HG02798 (cell line): ENCODE measurements at regions not wholly inside any gene's neighbourhood (a gene's known extent, or its start where the extent isn't known, plus 50 kb on each side); places are given as distances from the start of the nearest gene placed in this dataset.

ENCODE experiments used
- ATAC-seq: cut with Tn5 transposase; IDR thresholded peaks from one replicate; pipeline ENCODE4 v1.9.1; 2021; ENCODE audit warnings: mild to moderate bottlenecking; ENCODE audit not compliant: unreplicated experiment, poor library complexity

GRCh38 chr10:78970261-78970660, 98.5 kb upstream of the ZMIZ1 start:
- no peak for ATAC-seq

- ATAC-seq, result no peak
These were observed 97.6 kb upstream of the ZMIZ1 start for GRCh38 chr10:78971094-78971682.

- no peak for ATAC-seq
These were observed 96.4 kb upstream of the ZMIZ1 start for GRCh38 chr10:78972160-78972946.

- ATAC-seq, result peak; percentile 87
These were observed 95.5 kb upstream of the ZMIZ1 start for GRCh38 chr10:78972947-78973900.

- peak; percentile 39 for ATAC-seq
These were observed 94.7 kb upstream of the ZMIZ1 start for GRCh38 chr10:78973901-78974616.

GRCh38 chr10:78974617-78975317, 94.0 kb upstream of the ZMIZ1 start:
- no peak for ATAC-seq

GRCh38 chr10:78975926-78976325, 92.8 kb upstream of the ZMIZ1 start:
- no peak for ATAC-seq

GRCh38 chr10:78976825-78977755, 91.7 kb upstream of the ZMIZ1 start:
- ATAC-seq, result no peak

- no peak for ATAC-seq
These were observed 88.8 kb upstream of the ZMIZ1 start for GRCh38 chr10:78979938-78980337.

GRCh38 chr10:78980354-78980753, 88.4 kb upstream of the ZMIZ1 start:
- no peak for ATAC-seq

GRCh38 chr10:78980815-78981214, 88.0 kb upstream of the ZMIZ1 start:
- ATAC-seq, result no peak

- peak; percentile 61 for ATAC-seq
These were observed 87.4 kb upstream of the ZMIZ1 start for GRCh38 chr10:78981257-78981969.

- ATAC-seq, result no peak
These were observed 86.8 kb upstream of the ZMIZ1 start for GRCh38 chr10:78981970-78982281.

- no peak for ATAC-seq
These were observed 86.0 kb upstream of the ZMIZ1 start for GRCh38 chr10:78982726-78983125.

- no peak for ATAC-seq
These were observed 85.2 kb upstream of the ZMIZ1 start for GRCh38 chr10:78983608-78984007.

- ATAC-seq, result no peak
These were observed 82.6 kb upstream of the ZMIZ1 start for GRCh38 chr10:78985973-78986818.

GRCh38 chr10:78991187-78991586, 77.6 kb upstream of the ZMIZ1 start:
- ATAC-seq, result peak; percentile 43
